Vagina (tissue), 2 donors: ENCODE measurements at regions not wholly inside any gene's neighbourhood (a gene's known extent, or its start where the extent isn't known, plus 50 kb on each side); places are given as distances from the start of the nearest gene placed in this dataset.

Source experiments
- POLR2A ChIP-seq, 2 donors: fragments of 450-650 bp; IDR thresholded peaks; one replicate each; pipeline ENCODE4 v1.6.1; 2017; ENCODE audit warnings: antibody characterized with exemption in 2 of 2, mild to moderate bottlenecking in 2 of 2, moderate library complexity in 2 of 2
- POLR2AphosphoS5 ChIP-seq, 2 donors: sonication (generic); formaldehyde crosslinking; IDR thresholded peaks; one replicate each; pipeline ENCODE4 v1.9.0; 2017; ENCODE audit warnings: antibody characterized with exemption in 2 of 2, mild to moderate bottlenecking in 2 of 2, low read depth in 1 of 2; ENCODE audit not compliant: insufficient read depth in 1 of 2
- TF ChIP-seq, protein P1 (sequence below), 3 experiments: fragments of 450-650 bp in 2 of 3; fragments of 200-600 bp in 1 of 3; sonication (generic) in 1 of 3; IDR thresholded peaks; one replicate each; pipeline ENCODE4 v1.5.1; 2017 to 2019; ENCODE audit warnings: antibody characterized with exemption in 3 of 3, mild to moderate bottlenecking in 2 of 3, moderate library complexity in 2 of 3

DNA sequence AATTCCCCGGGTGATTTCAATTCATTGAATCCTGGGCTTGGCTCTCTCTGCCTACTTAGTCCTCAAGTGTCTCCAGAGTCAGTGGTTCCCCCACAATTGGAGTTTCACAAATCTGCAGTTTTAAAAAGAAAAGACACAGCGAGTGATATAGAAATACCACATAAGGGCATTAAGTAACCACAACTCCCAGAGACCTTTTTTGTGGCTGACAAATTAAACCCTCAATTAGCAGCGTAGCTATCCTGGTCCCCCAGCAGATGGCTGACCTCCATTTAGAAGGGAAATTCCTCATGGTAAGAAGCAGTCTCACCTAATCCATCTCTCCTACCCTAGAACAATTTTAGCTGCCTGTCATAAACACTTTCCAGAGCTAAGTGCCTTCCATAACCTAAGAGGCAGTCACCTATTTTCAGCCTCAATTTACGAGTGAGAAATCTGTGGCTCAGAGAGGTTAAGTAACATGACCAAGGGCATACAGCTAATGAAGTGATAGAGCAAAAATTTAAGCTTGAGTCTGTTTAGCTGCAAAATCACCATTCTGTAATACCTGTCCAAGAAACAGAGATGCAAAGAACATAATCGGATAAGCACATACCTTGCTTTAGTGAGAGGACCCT lies 56.0 kb upstream of the NBPF3 start:
- TF ChIP-seq, protein P1, sequence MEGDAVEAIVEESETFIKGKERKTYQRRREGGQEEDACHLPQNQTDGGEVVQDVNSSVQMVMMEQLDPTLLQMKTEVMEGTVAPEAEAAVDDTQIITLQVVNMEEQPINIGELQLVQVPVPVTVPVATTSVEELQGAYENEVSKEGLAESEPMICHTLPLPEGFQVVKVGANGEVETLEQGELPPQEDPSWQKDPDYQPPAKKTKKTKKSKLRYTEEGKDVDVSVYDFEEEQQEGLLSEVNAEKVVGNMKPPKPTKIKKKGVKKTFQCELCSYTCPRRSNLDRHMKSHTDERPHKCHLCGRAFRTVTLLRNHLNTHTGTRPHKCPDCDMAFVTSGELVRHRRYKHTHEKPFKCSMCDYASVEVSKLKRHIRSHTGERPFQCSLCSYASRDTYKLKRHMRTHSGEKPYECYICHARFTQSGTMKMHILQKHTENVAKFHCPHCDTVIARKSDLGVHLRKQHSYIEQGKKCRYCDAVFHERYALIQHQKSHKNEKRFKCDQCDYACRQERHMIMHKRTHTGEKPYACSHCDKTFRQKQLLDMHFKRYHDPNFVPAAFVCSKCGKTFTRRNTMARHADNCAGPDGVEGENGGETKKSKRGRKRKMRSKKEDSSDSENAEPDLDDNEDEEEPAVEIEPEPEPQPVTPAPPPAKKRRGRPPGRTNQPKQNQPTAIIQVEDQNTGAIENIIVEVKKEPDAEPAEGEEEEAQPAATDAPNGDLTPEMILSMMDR (IDR thresholded peaks at IDR 0.05) = no peak
- TF ChIP-seq POLR2A (IDR thresholded peaks at IDR 0.05) (no peak), POLR2AphosphoS5 (IDR thresholded peaks at IDR 0.05; ENCODE audit: insufficient read depth in 1 of 2, low read depth in 1 of 2) (no peak)
